Heart left ventricle (tissue), 16 donors: ENCODE measurements at regions not wholly inside any gene's neighbourhood (a gene's known extent, or its start where the extent isn't known, plus 50 kb on each side); places are given as distances from the start of the nearest gene placed in this dataset.

Source experiments
- ATAC-seq, 4 donors: fragments of 200-7000 bp; cut with Tn5 transposase; one replicate each; pipeline ENCODE4 v1.9.1; 2020 to 2022; ENCODE audit warnings: moderate library complexity in 4 of 4, mild to moderate bottlenecking in 3 of 4, moderate number of reproducible peaks in 1 of 4
- DNase-seq, 5 donors: peaks; one replicate each; pipeline ENCODE4 v3.0.0-alpha.2; 2020
- H3K27ac ChIP-seq, 12 donors: fragments of 200-600 bp; sonication (generic) in 4 of 12; one replicate each; pipeline versions ENCODE4 v1.5.0 to v1.8.0; 2016 to 2022; ENCODE audit warnings: mild to moderate bottlenecking in 2 of 12
- H3K27me3 ChIP-seq, 9 donors: fragments of 200-600 bp; sonication (generic) in 2 of 9; one replicate each; pipeline versions ENCODE4 v1.5.1 to v1.8.0; 2016 to 2022; ENCODE audit warnings: mild to moderate bottlenecking in 3 of 9
- H3K36me3 ChIP-seq, 9 donors: fragments of 200-600 bp; sonication (generic) in 2 of 9; one replicate each; pipeline versions ENCODE4 v1.5.0 to v1.8.0; 2018 to 2022; ENCODE audit warnings: mild to moderate bottlenecking in 2 of 9
- H3K4me1 ChIP-seq, 12 donors: fragments of 200-600 bp; sonication (generic) in 4 of 12; one replicate each; pipeline versions ENCODE4 v1.5.0 to v1.8.0; 2016 to 2022; ENCODE audit warnings: mild to moderate bottlenecking in 3 of 12
- H3K4me3 ChIP-seq, 12 donors: fragments of 200-600 bp; sonication (generic) in 4 of 12; one replicate each; pipeline versions ENCODE4 v1.5.0 to v1.8.0; 2017 to 2022; ENCODE audit warnings: mild to moderate bottlenecking in 9 of 12, moderate library complexity in 4 of 12
- H3K9me3 ChIP-seq, 12 donors: fragments of 200-600 bp; sonication (generic) in 4 of 12; one replicate each; pipeline versions ENCODE4 v1.5.0 to v1.8.0; 2016 to 2022; ENCODE audit warnings: mild to moderate bottlenecking in 1 of 12
- CTCF ChIP-seq, 12 donors: fragments of 200-600 bp; sonication (generic) in 4 of 12; IDR thresholded peaks; one replicate each; pipeline versions ENCODE4 v1.5.0 to v1.8.0; 2018 to 2022; ENCODE audit warnings: antibody characterized with exemption in 12 of 12, mild to moderate bottlenecking in 5 of 12
- POLR2A ChIP-seq, 2 donors: fragments of 450-650 bp; IDR thresholded peaks; one replicate each; pipeline ENCODE4 v1.6.1; 2017; ENCODE audit warnings: antibody characterized with exemption in 2 of 2, mild to moderate bottlenecking in 2 of 2, moderate library complexity in 2 of 2
- WGBS, 4 donors: extraction: QIAGEN DNeasy Blood & Tissue Kit in 2 of 4; methylation state at CpG; one replicate each; pipeline versions ENCODE4 v1.1.5 to v1.1.7; 2013 to 2018; 5-methylcytosine and 5-hydroxymethylcytosine counted together
- intact Hi-C, 10 donors: fragments of 100-400 bp; cut with DNase I; formaldehyde crosslinking; loops; one replicate each; pipeline versions ENCODE4 v1.11.1 to v1.14.2; 2022
- donor health status: ischemic (EF 13 %, LVEDD 7.1; RV severe dilation, severe dysfunction).
- donor health status: healthy with polysubstance abuse.
- donor health status: DM: no; HTN: yes; CAD: no.
- donor health status: DM: no; HTN: no; CAD: no.
- donor health status: ischemic (EF 25% LVEDD 6.9; RV normal size, moderate dysfunction).
- donor health status: ischemic (EF 25% LVEDD 5.7; RV mildly dilated, moderate dysfunction).
- donor health status: healthy.
- donor health status: DM: yes; HTN: yes; CAD: no.
- donor health status: ischemic (EF 35%, LVEDD 5.7; RV mildly dilated, moderate dysfunction).
- donor health status: nonischemic (EF 11% LVEDD 7.7; RV severe dilation, severe dysfunction).
- donor health status: DM: yes; HTN: yes; CAD: no.
- donor health status: PGD.
- donor health status: ischemic (EF 29% LVEDD 5.4; RV normal size, mild dysfunction).
- donor health status: nonischemic (EF 23%, LVEDD 6.1; RV moderate dilation, normal function).

GRCh38 chr5:2242539-2242938 is 359.8 kb upstream of the IRX4 start:
- Histone ChIP-seq H3K36me3 (no peaks in the 10 kb centered on the region), H3K9me3 (peaks cover 0 to 9% (median 0%) of the 10 kb centered on the region in 12 donors), H3K27ac (no peak overlapping the region), H3K27me3 (no peaks in the 10 kb centered on the region), H3K4me1 (no peaks in the 10 kb centered on the region), H3K4me3 (no peak overlapping the region)
- ATAC-seq (no peak), DNase-seq (no peak)
- 86 to 91% (median 88%) methylated on average over 4 of the region's 4 CpGs for WGBS, 4 donors
- TF ChIP-seq CTCF (IDR thresholded peaks at IDR 0.05), result no peak
- TF ChIP-seq POLR2A (IDR thresholded peaks at IDR 0.05), result no peak
- intact Hi-C loops, result no loop called here

- H3K4me3 ChIP-seq, result no peak overlapping the region
These were observed 359.1 kb upstream of the IRX4 start for GRCh38 chr5:2241842-2242241.

GRCh38 chr5:2240118-2240904 is 357.6 kb upstream of the IRX4 start:
- Histone ChIP-seq H3K27ac (no peak overlapping the region), H3K27me3 (no peaks in the 10 kb centered on the region), H3K4me1 (no peaks in the 10 kb centered on the region), H3K9me3 (peaks cover 0 to 18% (median 2%) of the 10 kb centered on the region in 12 donors), H3K36me3 (no peaks in the 10 kb centered on the region), H3K4me3 (no peak overlapping the region)
- 71 to 83% (median 76%) methylated on average over 16 of the region's 16 CpGs for WGBS, 4 donors
- TF ChIP-seq POLR2A (IDR thresholded peaks at IDR 0.05) (no peak), CTCF (IDR thresholded peaks at IDR 0.05) (no peak)
- intact Hi-C loops, result no loop called here
- no peak for DNase-seq
- ATAC-seq, result no peak

More at GRCh38 chr5:2241842-2242241, 359.1 kb upstream of the IRX4 start:
- H3K4me1 ChIP-seq, result no peaks in the 10 kb centered on the region
- TF ChIP-seq CTCF (IDR thresholded peaks at IDR 0.05) (no peak), POLR2A (IDR thresholded peaks at IDR 0.05) (no peak)
- H3K9me3 ChIP-seq, result peaks cover 0 to 6% (median 0%) of the 10 kb centered on the region in 12 donors
- no peak for ATAC-seq
- no peak for DNase-seq
- H3K27me3 ChIP-seq, result no peaks in the 10 kb centered on the region
- no peak overlapping the region for H3K27ac ChIP-seq
- H3K36me3 ChIP-seq, result no peaks in the 10 kb centered on the region
- 67 to 77% (median 71%) methylated on average over 5 of the region's 5 CpGs for WGBS, 4 donors
- intact Hi-C loops, result no loop called here

GRCh38 chr5:2239201-2239910 is 356.6 kb upstream of the IRX4 start:
- no peak for ATAC-seq
- DNase-seq, result no peak
- H3K9me3 ChIP-seq, result peaks cover 0 to 26% (median 6%) of the 10 kb centered on the region in 12 donors
- no peaks in the 10 kb centered on the region for H3K36me3 ChIP-seq
- whole genome bisulfite sequencing, 4 donors, result 73 to 79% (median 76%) methylated on average over 16 to 17 of the region's 17 CpGs
- no peaks in the 10 kb centered on the region for H3K4me1 ChIP-seq
- no peak overlapping the region for H3K27ac ChIP-seq
- H3K27me3 ChIP-seq, result peaks cover 0 to 4% (median 0%) of the 10 kb centered on the region in 9 donors
- H3K4me3 ChIP-seq, result no peak overlapping the region
- TF ChIP-seq POLR2A (IDR thresholded peaks at IDR 0.05) (no peak), CTCF (IDR thresholded peaks at IDR 0.05) (no peak)
- intact Hi-C loops, result no loop called here
